ENCODE measurements at regions not wholly inside any gene's neighbourhood (a gene's known extent, or its start where the extent isn't known, plus 50 kb on each side); places are given as distances from the start of the nearest gene placed in this dataset.

GRCh38 chr2:100222844-100223243, 80.5 kb upstream of the AFF3 start:
- DNase-seq (ENCODE audit: low read depth): no peak

GRCh38 chr2:100218552-100218951, 76.2 kb upstream of the AFF3 start:
- DNase-seq (ENCODE audit: low read depth): no peak

DNA sequence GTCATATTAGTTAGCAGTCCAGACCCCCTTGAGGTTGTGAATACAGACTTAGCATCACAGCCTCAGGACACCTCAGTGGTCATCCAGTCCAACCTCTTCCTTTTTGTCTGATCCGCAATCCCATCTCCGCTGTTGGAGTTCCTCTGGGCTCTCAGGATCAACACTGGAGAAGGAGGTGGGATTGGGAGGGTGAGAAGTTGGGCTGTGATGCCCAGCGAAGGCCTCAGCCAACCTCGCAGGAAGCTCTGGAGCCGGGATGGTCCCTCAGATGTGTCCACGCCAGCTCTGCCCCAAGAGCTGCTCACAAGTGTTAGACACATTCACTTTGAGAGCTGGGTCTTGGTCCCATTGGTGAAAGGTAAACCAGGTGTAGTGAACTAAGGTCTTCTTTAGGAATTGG, 74.9 kb upstream of the AFF3 start:
- no peak for DNase-seq (ENCODE audit: low read depth)

GRCh38 chr2:100216015-100216414, 73.6 kb upstream of the AFF3 start:
- no peak for DNase-seq (ENCODE audit: low read depth)

- no peak for DNase-seq (ENCODE audit: low read depth)
These were observed 73.0 kb upstream of the AFF3 start for GRCh38 chr2:100215371-100215770.

- no peak for DNase-seq (ENCODE audit: low read depth)
These were observed 72.0 kb upstream of the AFF3 start for GRCh38 chr2:100214265-100214971.

DNA sequence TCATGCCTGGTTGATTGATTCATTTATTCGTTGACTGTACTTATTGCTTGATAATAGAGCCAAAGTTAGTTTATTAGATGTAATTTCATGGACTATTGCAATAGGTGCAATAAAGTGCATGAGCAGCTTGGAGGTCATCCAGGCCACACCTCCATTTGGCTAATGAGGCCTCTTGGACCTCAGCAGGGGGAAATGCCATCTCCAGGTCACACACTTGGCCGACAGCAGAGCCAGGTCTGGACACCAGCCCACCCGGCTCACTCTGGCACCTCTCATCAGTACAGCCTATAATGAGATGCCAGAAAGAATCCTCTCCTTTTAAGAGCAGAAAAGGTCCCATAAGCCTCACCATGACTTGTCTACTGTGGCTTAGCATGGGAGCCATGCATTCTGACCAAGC, 71.2 kb upstream of the AFF3 start:
- no peak for DNase-seq (ENCODE audit: low read depth)

DNA sequence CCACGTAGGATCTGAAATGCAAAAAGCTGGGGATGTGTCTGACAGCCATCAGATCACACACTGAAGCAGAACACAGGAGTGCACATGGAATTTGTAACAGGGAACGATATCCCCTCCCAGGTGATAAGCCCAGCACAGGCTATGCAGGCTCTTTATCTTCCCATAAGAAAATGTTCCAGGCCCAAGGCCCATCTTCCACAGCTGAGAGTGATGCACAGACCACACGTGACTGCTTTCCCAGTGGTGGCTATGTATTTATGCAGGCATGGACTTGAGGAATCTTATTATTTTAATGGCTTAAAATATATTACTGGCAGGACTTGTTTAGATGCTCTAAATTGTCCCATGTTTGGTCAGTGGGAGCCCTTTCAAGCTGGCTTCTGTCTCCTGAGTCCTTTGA, 70.5 kb upstream of the AFF3 start:
- no peak for DNase-seq (ENCODE audit: low read depth)

DNA sequence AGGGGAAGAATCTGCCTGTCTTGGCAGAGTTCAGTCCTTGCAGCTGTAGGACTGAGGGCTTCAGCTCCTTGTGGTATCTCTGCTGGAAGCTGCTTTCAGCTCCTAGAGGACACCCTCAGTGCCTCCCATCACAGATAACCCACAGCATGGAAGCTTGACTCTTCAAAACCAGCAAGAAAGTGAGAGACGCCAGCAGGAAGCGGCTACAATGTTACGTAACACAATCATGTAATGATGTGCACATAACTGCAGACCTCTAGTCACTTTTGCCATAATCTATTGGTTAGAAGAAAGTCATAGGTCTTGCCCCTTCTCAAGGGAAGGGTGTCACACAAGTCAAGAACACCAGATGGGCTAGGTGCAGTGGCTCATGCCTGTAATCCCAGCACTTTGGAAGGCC, 69.1 kb upstream of the AFF3 start:
- DNase-seq (ENCODE audit: low read depth): no peak

GRCh38 chr2:100208141-100208770, 65.9 kb upstream of the AFF3 start:
- no peak for DNase-seq (ENCODE audit: low read depth)

DNA sequence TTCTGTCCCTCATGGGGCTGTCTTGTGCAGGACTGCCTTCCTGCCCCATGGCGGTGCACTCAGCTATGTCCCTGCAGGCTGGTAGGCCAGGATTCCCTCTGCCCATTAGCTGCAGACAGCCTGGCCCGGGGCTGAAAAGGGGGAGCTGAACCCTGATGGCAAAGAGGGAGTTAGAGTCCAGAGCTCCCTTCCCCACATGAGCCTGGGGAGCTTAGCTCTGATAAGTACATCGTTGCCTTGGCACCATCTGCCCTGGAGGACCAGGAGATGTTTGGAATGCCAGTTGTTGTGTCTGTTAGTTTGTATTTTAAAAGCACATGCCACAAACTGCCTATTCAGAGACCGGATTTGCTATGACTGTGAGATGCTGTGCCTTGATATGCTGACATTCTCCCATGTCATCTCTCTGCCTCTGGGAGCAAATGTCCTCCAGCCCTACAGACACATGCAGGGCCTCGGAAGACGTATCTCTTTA, 65.1 kb upstream of the AFF3 start:
- no peak for DNase-seq (ENCODE audit: low read depth)

DNA sequence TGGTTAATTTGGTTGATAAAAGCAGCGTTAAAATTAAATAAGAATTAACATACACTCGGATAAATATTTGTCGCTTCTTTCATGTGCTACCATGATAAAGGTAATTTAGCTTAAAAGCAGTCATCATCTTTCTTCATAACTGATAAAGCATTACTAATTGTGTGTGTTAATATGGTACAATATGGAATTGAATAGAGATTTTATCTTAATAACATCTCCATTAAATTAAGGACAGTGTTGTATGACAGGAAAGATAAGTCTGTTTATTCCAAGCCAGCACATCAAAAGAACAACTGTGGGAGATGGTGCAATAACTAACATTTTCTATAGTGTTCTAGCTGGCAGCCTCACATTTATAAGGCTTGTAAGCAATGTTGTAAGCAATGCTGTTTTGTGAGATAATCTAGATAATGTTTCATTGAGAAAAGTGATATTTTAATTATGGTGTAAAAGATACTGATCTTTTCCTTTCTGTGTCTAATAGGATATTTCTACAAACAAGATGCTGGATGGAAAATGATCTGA, 64.4 kb upstream of the AFF3 start:
- no peak for DNase-seq (ENCODE audit: low read depth)

- no peak for DNase-seq (ENCODE audit: low read depth)
These were observed 62.8 kb upstream of the AFF3 start for GRCh38 chr2:100205174-100205573.

GRCh38 chr2:100202567-100202966, 60.2 kb upstream of the AFF3 start:
- DNase-seq (ENCODE audit: low read depth): no peak

- no peak for DNase-seq (ENCODE audit: low read depth)
These were observed 58.6 kb upstream of the AFF3 start for GRCh38 chr2:100200985-100201384.

- no peak for DNase-seq (ENCODE audit: low read depth)
These were observed 57.0 kb upstream of the AFF3 start for GRCh38 chr2:100199421-100199820.

- DNase-seq (ENCODE audit: low read depth): no peak
These were observed 56.3 kb upstream of the AFF3 start for GRCh38 chr2:100198461-100199230.

DNA sequence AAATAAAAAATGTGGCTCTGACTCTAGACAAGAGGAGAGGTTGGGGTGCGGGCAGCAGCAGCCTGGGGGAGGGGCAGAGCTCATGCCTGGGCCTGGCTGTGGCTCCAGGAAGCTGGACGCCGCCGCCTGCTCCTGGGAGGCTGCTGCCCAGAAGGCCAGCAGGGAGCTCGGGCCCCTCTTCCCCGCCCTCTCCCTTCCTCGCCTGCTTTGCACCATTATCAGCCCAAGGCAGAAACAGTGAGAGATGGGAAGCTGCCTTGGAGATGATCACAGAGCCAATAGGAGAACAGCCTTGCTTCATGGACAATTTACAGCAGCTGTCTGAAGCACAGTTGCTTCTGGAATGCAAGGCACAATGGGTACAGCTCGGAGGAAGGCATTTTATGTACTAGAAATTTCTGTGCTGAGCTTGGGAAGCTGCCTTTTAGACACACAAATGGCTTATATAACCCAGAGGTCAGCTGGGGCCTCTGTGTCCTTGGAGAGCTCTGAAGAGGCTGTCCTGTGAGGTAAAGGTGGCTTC, 55.3 kb upstream of the AFF3 start:
- DNase-seq (ENCODE audit: low read depth): peak; percentile 10

GRCh38 chr2:100196786-100197494, 54.5 kb upstream of the AFF3 start:
- DNase-seq (ENCODE audit: low read depth): no peak

GRCh38 chr2:100195942-100196341, 53.6 kb upstream of the AFF3 start:
- no peak for DNase-seq (ENCODE audit: low read depth)

GRCh38 chr2:100194951-100195350, 52.6 kb upstream of the AFF3 start:
- DNase-seq (ENCODE audit: low read depth): no peak

DNA sequence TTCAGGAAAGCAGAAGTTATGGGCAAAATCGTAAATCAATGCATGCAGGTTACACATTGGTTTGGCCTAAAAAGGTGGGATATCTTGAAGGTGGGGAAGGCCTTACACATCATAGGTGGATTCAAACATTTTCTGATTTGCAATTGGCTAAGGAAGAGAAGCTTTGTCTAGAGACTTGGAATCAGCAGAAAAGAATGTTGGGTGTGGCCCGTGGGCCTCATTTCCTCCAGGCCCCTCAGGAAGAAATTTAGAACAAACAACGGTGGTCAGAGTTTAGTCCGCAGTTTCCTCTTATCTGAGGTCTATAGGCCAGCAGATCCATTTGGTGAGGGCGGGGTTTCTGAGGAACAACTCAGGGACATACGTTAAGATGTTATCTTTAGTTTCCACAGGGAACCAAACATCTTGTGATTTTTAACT, 50.9 kb upstream of the AFF3 start:
- DNase-seq (ENCODE audit: low read depth): no peak
